Glutamatergic neuron (in vitro differentiated cells): ENCODE measurements at regions not wholly inside any gene's neighbourhood (a gene's known extent, or its start where the extent isn't known, plus 50 kb on each side); places are given as distances from the start of the nearest gene placed in this dataset.

ENCODE experiments used
- DNase-seq: peaks from one replicate; pipeline ENCODE4 v3.0.0; 2022
- H3K27ac Mint-ChIP-seq: one replicate; pipeline ENCODE4 v1.8.0; 2020; ENCODE audit warnings: mild to moderate bottlenecking, mixed read lengths, inconsistent platforms; ENCODE audit not compliant: unreplicated experiment
- H3K27me3 Mint-ChIP-seq: one replicate; pipeline ENCODE4 v1.8.0; 2020; ENCODE audit warnings: mild to moderate bottlenecking, moderate library complexity, mixed read lengths, inconsistent platforms; ENCODE audit not compliant: unreplicated experiment
- H3K36me3 Mint-ChIP-seq: one replicate; pipeline ENCODE4 v1.8.0; 2020; ENCODE audit warnings: mild to moderate bottlenecking, mixed read lengths, inconsistent platforms; ENCODE audit not compliant: unreplicated experiment
- H3K4me1 Mint-ChIP-seq: one replicate; pipeline ENCODE4 v1.8.0; 2020; ENCODE audit warnings: mild to moderate bottlenecking, low read depth, mixed read lengths, inconsistent platforms; ENCODE audit not compliant: unreplicated experiment
- H3K4me3 Mint-ChIP-seq: one replicate; pipeline ENCODE4 v1.8.0; 2020; ENCODE audit warnings: mild to moderate bottlenecking, mixed read lengths, inconsistent platforms; ENCODE audit not compliant: unreplicated experiment
- H3K9me3 Mint-ChIP-seq: one replicate; pipeline ENCODE4 v1.8.0; 2020; ENCODE audit warnings: mild to moderate bottlenecking, moderate library complexity, mixed read lengths, inconsistent platforms; ENCODE audit not compliant: unreplicated experiment
- TF ChIP-seq, protein P1 (sequence below): fragments of 200-600 bp; sonication (generic); IDR thresholded peaks from one replicate; pipeline ENCODE4 v1.5.0; 2021; ENCODE audit not compliant: partially characterized antibody, unreplicated experiment

DNA sequence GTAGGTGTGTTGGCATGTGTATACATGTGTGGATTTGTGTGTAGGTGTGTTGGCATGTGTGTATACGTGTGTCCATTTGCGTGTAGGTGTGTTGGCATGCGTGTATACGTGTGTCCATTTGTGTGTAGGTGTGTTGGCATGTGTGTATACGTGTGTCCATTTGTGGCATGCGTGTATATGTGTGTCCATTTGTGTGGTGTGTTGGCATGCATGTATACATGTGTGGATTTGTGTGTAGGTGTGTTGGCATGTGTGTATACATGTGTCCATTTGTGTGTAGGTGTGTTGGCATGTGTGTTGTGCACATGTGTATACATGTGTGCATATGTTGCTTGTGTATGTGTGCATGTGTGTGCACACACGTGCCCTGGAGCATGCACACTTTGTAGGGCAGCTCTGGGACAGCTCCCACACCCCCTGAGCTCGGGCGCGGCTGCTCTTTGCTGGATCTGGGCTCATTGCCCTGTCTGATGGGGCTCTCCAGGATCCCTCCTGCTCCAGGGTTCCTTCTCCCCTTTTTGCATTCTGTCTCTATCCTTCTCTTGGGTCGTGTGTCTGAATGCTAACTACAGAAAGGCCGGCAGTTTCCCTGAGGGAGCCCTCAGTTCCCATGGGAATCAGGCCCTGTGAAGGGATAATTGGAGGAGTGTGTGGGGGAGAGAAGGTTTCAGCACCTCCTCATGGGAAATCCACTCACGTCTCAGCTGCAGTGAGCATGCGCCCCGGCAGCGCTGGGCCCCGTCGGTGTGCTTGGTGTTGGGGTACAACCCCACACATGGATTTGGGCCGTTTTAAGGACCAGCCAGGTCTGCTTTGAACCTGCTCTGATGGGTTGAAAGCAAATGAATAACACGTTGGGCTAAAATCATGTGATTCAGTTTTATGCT is 102.0 kb downstream of the ERMARD start:
- no peak overlapping the region for H3K4me3 Mint-ChIP-seq
- peaks cover 23% of the 10 kb centered on the region for H3K36me3 Mint-ChIP-seq
- H3K27me3 Mint-ChIP-seq: peaks cover 4% of the 10 kb centered on the region
- no peak overlapping the region for H3K27ac Mint-ChIP-seq
- peaks cover 1% of the 10 kb centered on the region for H3K9me3 Mint-ChIP-seq
- no peak for DNase-seq
- TF ChIP-seq, protein P1, sequence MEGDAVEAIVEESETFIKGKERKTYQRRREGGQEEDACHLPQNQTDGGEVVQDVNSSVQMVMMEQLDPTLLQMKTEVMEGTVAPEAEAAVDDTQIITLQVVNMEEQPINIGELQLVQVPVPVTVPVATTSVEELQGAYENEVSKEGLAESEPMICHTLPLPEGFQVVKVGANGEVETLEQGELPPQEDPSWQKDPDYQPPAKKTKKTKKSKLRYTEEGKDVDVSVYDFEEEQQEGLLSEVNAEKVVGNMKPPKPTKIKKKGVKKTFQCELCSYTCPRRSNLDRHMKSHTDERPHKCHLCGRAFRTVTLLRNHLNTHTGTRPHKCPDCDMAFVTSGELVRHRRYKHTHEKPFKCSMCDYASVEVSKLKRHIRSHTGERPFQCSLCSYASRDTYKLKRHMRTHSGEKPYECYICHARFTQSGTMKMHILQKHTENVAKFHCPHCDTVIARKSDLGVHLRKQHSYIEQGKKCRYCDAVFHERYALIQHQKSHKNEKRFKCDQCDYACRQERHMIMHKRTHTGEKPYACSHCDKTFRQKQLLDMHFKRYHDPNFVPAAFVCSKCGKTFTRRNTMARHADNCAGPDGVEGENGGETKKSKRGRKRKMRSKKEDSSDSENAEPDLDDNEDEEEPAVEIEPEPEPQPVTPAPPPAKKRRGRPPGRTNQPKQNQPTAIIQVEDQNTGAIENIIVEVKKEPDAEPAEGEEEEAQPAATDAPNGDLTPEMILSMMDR: no peak
- H3K4me1 Mint-ChIP-seq: peaks cover 4% of the 10 kb centered on the region

DNA sequence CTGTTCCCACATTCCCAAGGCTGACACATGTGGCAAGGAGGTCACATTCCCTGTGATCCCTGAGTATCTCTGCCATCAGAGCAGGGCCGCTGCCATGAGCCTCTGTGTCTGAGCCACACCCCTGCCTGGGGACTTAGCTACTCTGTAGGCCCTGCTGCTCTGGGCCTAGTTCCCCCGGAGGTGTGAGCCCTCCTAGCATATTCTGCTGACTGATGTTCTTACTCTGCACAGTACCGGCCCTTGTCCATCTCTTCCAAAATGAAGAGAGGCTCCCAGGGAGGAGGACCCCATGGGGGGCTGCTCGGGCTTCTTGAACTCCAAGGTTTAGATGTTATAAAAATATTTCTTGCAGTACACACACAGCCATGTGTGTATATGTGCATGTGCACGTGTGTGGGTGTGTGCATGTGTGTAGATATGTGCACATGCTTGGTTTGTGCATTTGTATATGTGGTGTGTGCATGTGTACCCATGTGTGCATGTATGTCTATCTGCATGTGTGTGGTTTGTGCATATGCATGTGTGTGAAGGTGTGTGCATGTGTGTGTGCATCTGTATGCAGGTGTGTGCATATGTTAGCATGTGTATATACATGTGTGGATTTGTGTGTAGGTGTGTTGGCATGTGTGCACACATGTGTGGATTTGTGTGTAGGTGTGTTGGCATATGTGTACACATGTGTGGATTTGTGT is 101.2 kb downstream of the ERMARD start:
- TF ChIP-seq, protein P1: no peak
- Mint-ChIP-seq H3K4me3 (no peak overlapping the region), H3K27ac (no peak overlapping the region), H3K36me3 (peaks cover 20% of the 10 kb centered on the region), H3K9me3 (peaks cover 1% of the 10 kb centered on the region), H3K4me1 (peaks cover 4% of the 10 kb centered on the region), H3K27me3 (peaks cover 4% of the 10 kb centered on the region)
- DNase-seq: no peak

- H3K9me3 Mint-ChIP-seq: peaks cover 1% of the 10 kb centered on the region
- peaks cover 2% of the 10 kb centered on the region for H3K27me3 Mint-ChIP-seq
- no peak overlapping the region for H3K4me3 Mint-ChIP-seq
- DNase-seq: no peak
- peaks cover 15% of the 10 kb centered on the region for H3K36me3 Mint-ChIP-seq
- H3K4me1 Mint-ChIP-seq: peaks cover 4% of the 10 kb centered on the region
- TF ChIP-seq, protein P1: no peak
- no peak overlapping the region for H3K27ac Mint-ChIP-seq
Observed at GRCh38 chr6:169851641-169852503, 100.5 kb downstream of the ERMARD start.

DNA sequence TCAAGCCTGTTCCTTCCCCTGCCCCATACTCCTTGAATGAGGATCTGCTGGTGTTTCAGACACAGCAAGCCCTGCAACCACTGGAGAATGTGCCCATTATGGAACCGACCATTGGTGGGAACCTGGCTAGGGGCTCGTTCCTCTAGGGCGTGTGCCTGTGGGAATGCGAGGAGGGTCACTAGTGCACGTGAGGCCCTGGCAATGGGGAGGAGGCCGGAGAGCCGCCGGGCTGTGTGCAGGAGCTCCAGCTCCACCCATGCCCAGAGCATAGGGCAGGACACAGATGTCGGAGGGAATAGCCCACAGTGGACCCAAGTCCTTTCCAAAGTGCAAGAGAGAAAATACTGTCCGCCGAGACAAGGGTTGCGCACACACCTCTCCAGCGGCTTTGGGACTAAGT is 99.3 kb downstream of the ERMARD start:
- Mint-ChIP-seq H3K36me3 (peaks cover 15% of the 10 kb centered on the region), H3K4me3 (no peak overlapping the region), H3K27me3 (peaks cover 2% of the 10 kb centered on the region), H3K9me3 (peaks cover under 1% of the 10 kb centered on the region), H3K27ac (no peak overlapping the region), H3K4me1 (peaks cover 4% of the 10 kb centered on the region)
- no peak for DNase-seq
- TF ChIP-seq, protein P1: no peak
